Fibroblast of lung (primary cell): ENCODE measurements at regions not wholly inside any gene's neighbourhood (a gene's known extent, or its start where the extent isn't known, plus 50 kb on each side); places are given as distances from the start of the nearest gene placed in this dataset.
"Not testable (repeated sequence)": the region's sequence is repeated elsewhere in the genome, so short reads cannot be mapped to it uniquely, and the experiment has no call there.

Source experiments
- DNase-seq, 2 donors: peaks; one replicate each; pipeline versions ENCODE4 v3.0.0 to v3.0.0-alpha.2; 2010; ENCODE audit warnings: low read depth in 2 of 2
- H2AFZ ChIP-seq: 2 replicates; pipeline ENCODE4 v1.5.1; 2012; ENCODE audit warnings: low read length, control low read depth, inconsistent platforms
- H3K27ac ChIP-seq: 2 replicates; pipeline ENCODE4 v1.5.1; 2011; ENCODE audit warnings: low read length, control low read depth; ENCODE audit not compliant: insufficient read depth
- H3K27me3 ChIP-seq: 2 replicates; pipeline ENCODE4 v1.5.1; 2011; ENCODE audit warnings: mild to moderate bottlenecking, low read length; ENCODE audit not compliant: control insufficient read depth, insufficient read depth
- H3K36me3 ChIP-seq: 2 replicates; pipeline ENCODE4 v1.5.1; 2011; ENCODE audit warnings: low read length; ENCODE audit not compliant: control insufficient read depth, insufficient read depth
- H3K4me1 ChIP-seq: 2 replicates; pipeline ENCODE4 v1.5.1; 2011; ENCODE audit warnings: low read length; ENCODE audit not compliant: control insufficient read depth, insufficient read depth; ENCODE audit errors: extremely low read depth
- H3K4me2 ChIP-seq: 2 replicates; pipeline ENCODE4 v1.5.1; 2011; ENCODE audit warnings: low read length, control low read depth; ENCODE audit not compliant: insufficient read depth; ENCODE audit errors: extremely low read depth
- H3K4me3 ChIP-seq, 4 experiments: fragments of 200-600 bp in 1 of 4; sonication (generic) in 1 of 4; replicated peaks in 1 of 4; 2 replicates each; pipeline ENCODE4 v1.5.1; 2011 to 2016; ENCODE audit warnings: low read length in 4 of 4, low read depth in 3 of 4, mild to moderate bottlenecking in 3 of 4, control low read depth in 2 of 4, inconsistent platforms in 1 of 4, mixed read lengths in 1 of 4; ENCODE audit not compliant: insufficient read depth in 1 of 4; ENCODE audit errors: control extremely low read depth in 1 of 4
- H3K79me2 ChIP-seq: 2 replicates; pipeline ENCODE4 v1.5.1; 2012; ENCODE audit warnings: mild to moderate bottlenecking, low read length, inconsistent platforms; ENCODE audit not compliant: control insufficient read depth, insufficient read depth
- H3K9ac ChIP-seq: 2 replicates; pipeline ENCODE4 v1.5.1; 2011; ENCODE audit warnings: mild to moderate bottlenecking, low read length, control low read depth; ENCODE audit not compliant: insufficient read depth
- H3K9me3 ChIP-seq: 2 replicates; pipeline ENCODE4 v1.5.1; 2012; ENCODE audit warnings: low read depth, low read length; ENCODE audit not compliant: control insufficient read depth, insufficient read depth
- H4K20me1 ChIP-seq: 2 replicates; pipeline ENCODE4 v1.5.1; 2011; ENCODE audit warnings: low read length; ENCODE audit not compliant: control insufficient read depth, insufficient read depth; ENCODE audit errors: extremely low read depth
- EZH2 ChIP-seq: IDR thresholded peaks from 2 replicates; pipeline ENCODE4 v1.5.1; 2012; ENCODE audit warnings: low read length, control low read depth, mild to moderate bottlenecking; ENCODE audit errors: missing control alignments
- TF ChIP-seq, protein P1 (sequence below), 2 donors: IDR thresholded peaks in 1 of 2; conservative IDR thresholded peaks in 1 of 2; 1 replicate in 1 of 2; 2 replicates in 1 of 2; pipeline ENCODE4 v1.5.1; 2011 to 2012; ENCODE audit warnings: low read length in 2 of 2, control low read depth in 1 of 2, inconsistent platforms in 1 of 2, low read depth in 1 of 2, mild to moderate bottlenecking in 1 of 2

GRCh38 chr10:106268000-106268399 is 896.5 kb downstream of the SORCS1 start:
- H3K27ac ChIP-seq: no peak overlapping the region
- H2AFZ ChIP-seq: no peak overlapping the region
- no peak for DNase-seq

DNA sequence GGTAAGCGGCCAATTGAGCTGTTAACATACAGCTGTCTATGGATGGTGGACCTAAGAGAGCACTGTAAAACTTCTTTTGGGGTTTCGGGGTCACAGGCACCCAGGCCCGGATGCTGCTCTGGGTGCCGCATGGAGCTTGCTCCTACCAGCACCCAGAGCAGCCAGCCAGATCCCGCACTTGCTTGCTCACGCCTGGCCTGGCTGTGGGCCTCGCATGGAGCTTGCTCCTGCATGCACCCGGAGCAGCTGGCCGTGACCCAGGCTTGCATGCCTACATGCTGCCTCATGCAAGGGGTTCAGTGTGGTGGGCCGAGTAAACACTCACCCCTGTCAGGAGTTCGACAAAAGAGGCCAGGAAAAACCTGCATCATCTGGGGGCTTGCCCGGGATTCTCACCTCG is 896.9 kb downstream of the SORCS1 start:
- DNase-seq: no peak
- Histone ChIP-seq H3K4me3 (no peak overlapping the region), H3K27ac (no peak overlapping the region), H4K20me1 (no peaks in the 10 kb centered on the region), H3K27me3 (no peaks in the 10 kb centered on the region), H2AFZ (no peak overlapping the region), H3K9ac (no peak overlapping the region), H3K4me2 (no peak overlapping the region), H3K79me2 (no peaks in the 10 kb centered on the region), H3K4me1 (no peaks in the 10 kb centered on the region), H3K36me3 (no peaks in the 10 kb centered on the region), H3K9me3 (no peaks in the 10 kb centered on the region)
- TF ChIP-seq, protein P1, sequence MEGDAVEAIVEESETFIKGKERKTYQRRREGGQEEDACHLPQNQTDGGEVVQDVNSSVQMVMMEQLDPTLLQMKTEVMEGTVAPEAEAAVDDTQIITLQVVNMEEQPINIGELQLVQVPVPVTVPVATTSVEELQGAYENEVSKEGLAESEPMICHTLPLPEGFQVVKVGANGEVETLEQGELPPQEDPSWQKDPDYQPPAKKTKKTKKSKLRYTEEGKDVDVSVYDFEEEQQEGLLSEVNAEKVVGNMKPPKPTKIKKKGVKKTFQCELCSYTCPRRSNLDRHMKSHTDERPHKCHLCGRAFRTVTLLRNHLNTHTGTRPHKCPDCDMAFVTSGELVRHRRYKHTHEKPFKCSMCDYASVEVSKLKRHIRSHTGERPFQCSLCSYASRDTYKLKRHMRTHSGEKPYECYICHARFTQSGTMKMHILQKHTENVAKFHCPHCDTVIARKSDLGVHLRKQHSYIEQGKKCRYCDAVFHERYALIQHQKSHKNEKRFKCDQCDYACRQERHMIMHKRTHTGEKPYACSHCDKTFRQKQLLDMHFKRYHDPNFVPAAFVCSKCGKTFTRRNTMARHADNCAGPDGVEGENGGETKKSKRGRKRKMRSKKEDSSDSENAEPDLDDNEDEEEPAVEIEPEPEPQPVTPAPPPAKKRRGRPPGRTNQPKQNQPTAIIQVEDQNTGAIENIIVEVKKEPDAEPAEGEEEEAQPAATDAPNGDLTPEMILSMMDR (conservative IDR thresholded peaks at IDR 0.05 in 1 of 2, IDR thresholded peaks at IDR 0.05 in 1 of 2; ENCODE audit: low read depth in 1 of 2, low read length in 2 of 2): no peak
- no peak for TF ChIP-seq EZH2

More at GRCh38 chr10:106268000-106268399, 896.5 kb downstream of the SORCS1 start:
- Histone ChIP-seq H3K27me3 (no peaks in the 10 kb centered on the region), H3K36me3 (no peaks in the 10 kb centered on the region), H3K4me2 (no peak overlapping the region), H3K9me3 (no peaks in the 10 kb centered on the region), H4K20me1 (no peaks in the 10 kb centered on the region), H3K4me3 (no peak overlapping the region), H3K79me2 (no peaks in the 10 kb centered on the region), H3K9ac (no peak overlapping the region), H3K4me1 (no peaks in the 10 kb centered on the region)
- TF ChIP-seq, protein P1 (conservative IDR thresholded peaks at IDR 0.05 in 1 of 2, IDR thresholded peaks at IDR 0.05 in 1 of 2; ENCODE audit: low read depth in 1 of 2, low read length in 2 of 2): no peak
- no peak for TF ChIP-seq EZH2

GRCh38 chr10:106257432-106257831 is 907.1 kb downstream of the SORCS1 start:
- not testable (repeated sequence) for H4K20me1 ChIP-seq, H3K9me3 ChIP-seq, H3K4me2 ChIP-seq, H3K27me3 ChIP-seq, H3K36me3 ChIP-seq, H3K27ac ChIP-seq, H3K4me3 ChIP-seq, H3K79me2 ChIP-seq, H3K4me1 ChIP-seq, H3K9ac ChIP-seq, H2AFZ ChIP-seq, DNase-seq
